ENCODE measurements at regions not wholly inside any gene's neighbourhood (a gene's known extent, or its start where the extent isn't known, plus 50 kb on each side); places are given as distances from the start of the nearest gene placed in this dataset.

- peak overlapping the region; percentile 56 for H3K4me3 ChIP-seq (ENCODE audit: low read depth, low read length)
These were observed 65.0 kb downstream of the NOL4 start for GRCh38 chr18:34159691-34160185.

GRCh38 chr18:34158881-34159690, 65.6 kb downstream of the NOL4 start:
- H3K4me3 ChIP-seq (ENCODE audit: low read depth, low read length) = peak overlapping the region; percentile 56

GRCh38 chr18:34153711-34154110, 71.0 kb downstream of the NOL4 start:
- H3K4me3 ChIP-seq (ENCODE audit: low read depth, low read length) = no peak overlapping the region

GRCh38 chr18:34131006-34131405, 93.7 kb downstream of the NOL4 start:
- no peak overlapping the region for H3K4me3 ChIP-seq (ENCODE audit: low read depth, low read length)

GRCh38 chr18:34128436-34128835, 96.3 kb downstream of the NOL4 start:
- H3K4me3 ChIP-seq (ENCODE audit: low read depth, low read length) = no peak overlapping the region

- no peak overlapping the region for H3K4me3 ChIP-seq (ENCODE audit: low read depth, low read length)
These were observed 98.6 kb downstream of the NOL4 start for GRCh38 chr18:34126121-34126520.

- no peak overlapping the region for H3K4me3 ChIP-seq (ENCODE audit: low read depth, low read length)
These were observed 101.9 kb downstream of the NOL4 start for GRCh38 chr18:34122724-34123334.

- H3K4me3 ChIP-seq (ENCODE audit: low read depth, low read length) = no peak overlapping the region
These were observed 103.5 kb downstream of the NOL4 start for GRCh38 chr18:34121200-34121721.

- no peak overlapping the region for H3K4me3 ChIP-seq (ENCODE audit: low read depth, low read length)
These were observed 104.4 kb downstream of the NOL4 start for GRCh38 chr18:34120294-34120693.

- H3K4me3 ChIP-seq (ENCODE audit: low read depth, low read length) = no peak overlapping the region
These were observed 107.4 kb downstream of the NOL4 start for GRCh38 chr18:34117319-34117718.

- no peak overlapping the region for H3K4me3 ChIP-seq (ENCODE audit: low read depth, low read length)
These were observed 109.2 kb downstream of the NOL4 start for GRCh38 chr18:34115409-34116081.

- H3K4me3 ChIP-seq (ENCODE audit: low read depth, low read length) = no peak overlapping the region
These were observed 109.7 kb downstream of the NOL4 start for GRCh38 chr18:34114996-34115395.

- H3K4me3 ChIP-seq (ENCODE audit: low read depth, low read length) = no peak overlapping the region
These were observed 116.5 kb downstream of the NOL4 start for GRCh38 chr18:34108206-34108605.

- H3K4me3 ChIP-seq (ENCODE audit: low read depth, low read length) = no peak overlapping the region
These were observed 126.6 kb downstream of the NOL4 start for GRCh38 chr18:34098109-34098508.

GRCh38 chr18:34097312-34097711, 127.4 kb downstream of the NOL4 start:
- no peak overlapping the region for H3K4me3 ChIP-seq (ENCODE audit: low read depth, low read length)

- H3K4me3 ChIP-seq (ENCODE audit: low read depth, low read length) = no peak overlapping the region
These were observed 130.6 kb downstream of the NOL4 start for GRCh38 chr18:34094148-34094547.

- no peak overlapping the region for H3K4me3 ChIP-seq (ENCODE audit: low read depth, low read length)
These were observed 131.9 kb downstream of the NOL4 start for GRCh38 chr18:34092796-34093195.

GRCh38 chr18:34086370-34086769, 138.3 kb downstream of the NOL4 start:
- H3K4me3 ChIP-seq (ENCODE audit: low read depth, low read length) = no peak overlapping the region

- no peak overlapping the region for H3K4me3 ChIP-seq (ENCODE audit: low read depth, low read length)
These were observed 139.5 kb downstream of the NOL4 start for GRCh38 chr18:34085140-34085739.

- no peak overlapping the region for H3K4me3 ChIP-seq (ENCODE audit: low read depth, low read length)
These were observed 140.1 kb downstream of the NOL4 start for GRCh38 chr18:34084635-34085034.

GRCh38 chr18:34083910-34084535, 140.7 kb downstream of the NOL4 start:
- H3K4me3 ChIP-seq (ENCODE audit: low read depth, low read length) = no peak overlapping the region

Measured in iPS-11a (cell line).